Spleen (tissue), 7 donors: ENCODE measurements at regions not wholly inside any gene's neighbourhood (a gene's known extent, or its start where the extent isn't known, plus 50 kb on each side); places are given as distances from the start of the nearest gene placed in this dataset.

ENCODE experiments used
- CTCF ChIP-seq, 11 experiments: fragments of 200-600 bp in 7 of 11; fragments of 450-650 bp in 4 of 11; sonication (generic) in 4 of 11; IDR thresholded peaks in 8 of 11; conservative IDR thresholded peaks in 3 of 11; 1 replicate in 7 of 11; 2 replicates in 4 of 11; pipeline versions ENCODE4 v1.4.0 to v1.8.0; 2016 to 2021; ENCODE audit warnings: antibody characterized with exemption in 11 of 11, inconsistent platforms in 4 of 11, mild to moderate bottlenecking in 1 of 11
- POLR2A ChIP-seq, 3 donors: fragments of 450-650 bp; IDR thresholded peaks; one replicate each; pipeline ENCODE4 v1.5.1; 2017; ENCODE audit warnings: antibody characterized with exemption in 3 of 3, mild to moderate bottlenecking in 1 of 3
- donor health status: DM: no; HTN: no; CAD: no; lungs with moderate emphysema.
- donor health status: DM: no; HTN: no; CAD: no.
- donor health status: DM: no; HTN: no; CAD: no.

GRCh38 chr1:4147509-4147908, 247.4 kb upstream of the C1orf174 start:
- no peak for TF ChIP-seq POLR2A (IDR thresholded peaks at IDR 0.05)
- no peak for TF ChIP-seq CTCF (IDR thresholded peaks at IDR 0.05 in 8 of 11, conservative IDR thresholded peaks at IDR 0.05 in 3 of 11)
